Prostate gland (tissue), 2 donors: ENCODE measurements at regions not wholly inside any gene's neighbourhood (a gene's known extent, or its start where the extent isn't known, plus 50 kb on each side); places are given as distances from the start of the nearest gene placed in this dataset.

Experiments
- CTCF ChIP-seq, 4 experiments: fragments of 200-600 bp in 2 of 4; fragments of 450-650 bp in 2 of 4; sonication (generic) in 2 of 4; IDR thresholded peaks; 1 replicate in 3 of 4; 2 replicates in 1 of 4; pipeline ENCODE4 v1.5.1; 2016 to 2019; ENCODE audit warnings: antibody characterized with exemption in 4 of 4, mild to moderate bottlenecking in 2 of 4, moderate library complexity in 2 of 4
- POLR2AphosphoS5 ChIP-seq: sonication (generic); formaldehyde crosslinking; IDR thresholded peaks from one replicate; pipeline ENCODE4 v1.6.1; 2017; ENCODE audit warnings: antibody characterized with exemption

GRCh38 chr7:127448566-127448965 is 56.1 kb upstream of the ZNF800 start:
- TF ChIP-seq CTCF (IDR thresholded peaks at IDR 0.05) = no peak
- TF ChIP-seq POLR2AphosphoS5 = no peak
